GM23248 (cell line): ENCODE measurements at regions not wholly inside any gene's neighbourhood (a gene's known extent, or its start where the extent isn't known, plus 50 kb on each side); places are given as distances from the start of the nearest gene placed in this dataset.
"Not testable (repeated sequence)": the region's sequence is repeated elsewhere in the genome, so short reads cannot be mapped to it uniquely, and the experiment has no call there.

ENCODE experiments used
- EZH2 ChIP-seq: fragments of 200-600 bp; sonication (generic); IDR thresholded peaks from 2 replicates; pipeline ENCODE4 v1.6.1; 2018; ENCODE audit warnings: antibody characterized with exemption, mild to moderate bottlenecking; ENCODE audit not compliant: insufficient read depth, poor library complexity, severe bottlenecking
- EZH2phosphoT487 ChIP-seq: fragments of 200-600 bp; sonication (generic); IDR thresholded peaks from 2 replicates; pipeline ENCODE4 v1.6.1; 2018; ENCODE audit warnings: antibody characterized with exemption, moderate library complexity, mild to moderate bottlenecking, low read depth; ENCODE audit not compliant: insufficient read depth

DNA sequence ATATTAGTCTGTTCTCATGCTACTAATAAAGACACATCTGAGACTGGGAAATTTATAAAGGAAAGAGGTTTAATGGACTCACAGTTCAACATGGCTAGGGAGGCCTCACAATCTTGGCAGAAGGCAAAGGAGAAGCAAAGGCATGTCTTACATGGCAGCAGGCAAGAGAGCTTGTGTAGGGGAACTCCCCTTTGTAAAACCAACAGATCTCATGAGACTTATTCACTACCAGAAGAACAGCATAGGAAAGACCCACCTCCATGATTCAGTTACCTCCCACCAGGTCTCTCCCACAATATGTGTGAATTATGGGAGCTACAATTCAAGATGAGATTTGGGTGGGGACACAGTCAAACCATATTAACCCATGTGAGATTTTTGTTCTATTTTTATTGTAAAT is 244.5 kb upstream of the TRIB2 start:
- TF ChIP-seq EZH2, EZH2phosphoT487: not testable (repeated sequence)
